H9 (cell line): ENCODE measurements at regions not wholly inside any gene's neighbourhood (a gene's known extent, or its start where the extent isn't known, plus 50 kb on each side); places are given as distances from the start of the nearest gene placed in this dataset.

ENCODE experiments used
- DNase-seq: peaks from one replicate; pipeline ENCODE4 v3.0.0-alpha.2; 2017
- H2AFZ ChIP-seq: one replicate; pipeline ENCODE4 v1.6.1; 2013; ENCODE audit warnings: mild to moderate bottlenecking, low read length, control low read depth, moderate library complexity
- H2AK5ac ChIP-seq: 2 replicates; pipeline ENCODE4 v1.6.1; 2013; ENCODE audit warnings: low read length, control low read depth, mixed read lengths; ENCODE audit not compliant: insufficient read length
- H2BK120ac ChIP-seq: one replicate; pipeline ENCODE4 v1.6.1; 2013; ENCODE audit warnings: low read depth, mild to moderate bottlenecking, low read length, control low read depth, inconsistent platforms; ENCODE audit not compliant: poor library complexity, severe bottlenecking
- H2BK12ac ChIP-seq: 2 replicates; pipeline ENCODE4 v1.6.1; 2013; ENCODE audit warnings: low read length, control low read depth, mixed read lengths, low read depth; ENCODE audit not compliant: insufficient read length
- H2BK15ac ChIP-seq: 2 replicates; pipeline ENCODE4 v1.6.1; 2013; ENCODE audit warnings: low read depth, low read length, control low read depth
- H2BK20ac ChIP-seq: one replicate; pipeline ENCODE4 v1.6.1; 2013; ENCODE audit warnings: low read depth, mild to moderate bottlenecking, low read length, control low read depth, inconsistent platforms; ENCODE audit not compliant: poor library complexity, severe bottlenecking
- H2BK5ac ChIP-seq: 2 replicates; pipeline ENCODE4 v1.6.1; 2013; ENCODE audit warnings: low read length, control low read depth, mixed read lengths; ENCODE audit not compliant: insufficient read length
- H3K14ac ChIP-seq: 2 replicates; pipeline ENCODE4 v1.6.1; 2013; ENCODE audit warnings: low read length, control low read depth; ENCODE audit not compliant: insufficient read depth
- H3K18ac ChIP-seq: 2 replicates; pipeline ENCODE4 v1.6.1; 2013; ENCODE audit warnings: low read depth, mild to moderate bottlenecking, mixed read lengths, low read length, control low read depth; ENCODE audit not compliant: insufficient read length
- H3K23ac ChIP-seq: 2 replicates; pipeline ENCODE4 v1.6.1; 2013; ENCODE audit warnings: low read length, control low read depth, mixed read lengths, low read depth; ENCODE audit not compliant: insufficient read length
- H3K23me2 ChIP-seq: 2 replicates; pipeline ENCODE4 v1.6.1; 2013; ENCODE audit warnings: low read depth, mild to moderate bottlenecking, mixed read lengths, low read length, control low read depth; ENCODE audit not compliant: insufficient read length, poor library complexity, severe bottlenecking
- H3K27ac ChIP-seq: 2 replicates; pipeline ENCODE4 v1.5.1; 2013; ENCODE audit warnings: low read length, control low read depth, mixed read lengths, low read depth; ENCODE audit not compliant: insufficient read length
- H3K27me3 ChIP-seq: 2 replicates; pipeline ENCODE4 v1.6.1; 2013; ENCODE audit warnings: low read length, control low read depth, inconsistent platforms; ENCODE audit not compliant: insufficient read depth
- H3K4ac ChIP-seq: 2 replicates; pipeline ENCODE4 v1.6.1; 2013; ENCODE audit warnings: low read depth, mild to moderate bottlenecking, control low read depth, inconsistent platforms, low read length, moderate library complexity
- H3K4me1 ChIP-seq: 2 replicates; pipeline ENCODE4 v1.6.1; 2013; ENCODE audit warnings: low read length, control low read depth, inconsistent platforms; ENCODE audit not compliant: insufficient read depth
- H3K4me2 ChIP-seq: 2 replicates; pipeline ENCODE4 v1.6.1; 2013; ENCODE audit warnings: low read length, control low read depth, mixed read lengths; ENCODE audit not compliant: insufficient read length, insufficient read depth
- H3K56ac ChIP-seq: 2 replicates; pipeline ENCODE4 v1.6.1; 2013; ENCODE audit warnings: low read depth, mild to moderate bottlenecking, mixed read lengths, low read length, control low read depth; ENCODE audit not compliant: insufficient read length
- H3K79me1 ChIP-seq: 2 replicates; pipeline ENCODE4 v1.6.1; 2013; ENCODE audit warnings: low read depth, mild to moderate bottlenecking, moderate library complexity, low read length, control low read depth, inconsistent platforms; ENCODE audit not compliant: insufficient read depth, poor library complexity, severe bottlenecking
- H3K79me2 ChIP-seq: 2 replicates; pipeline ENCODE4 v1.6.1; 2013; ENCODE audit warnings: low read length, control low read depth, inconsistent platforms; ENCODE audit not compliant: insufficient read depth
- H3K9ac ChIP-seq: 2 replicates; pipeline ENCODE4 v1.6.1; 2013; ENCODE audit warnings: low read length, control low read depth, mixed read lengths; ENCODE audit not compliant: insufficient read length; ENCODE audit errors: extremely low read depth
- H3K9me3 ChIP-seq: one replicate; pipeline ENCODE4 v1.6.1; 2013; ENCODE audit warnings: low read depth, low read length, inconsistent platforms; ENCODE audit not compliant: control insufficient read depth
- H3T11ph ChIP-seq: one replicate; pipeline ENCODE4 v1.6.1; 2013; ENCODE audit warnings: mild to moderate bottlenecking, low read length, control low read depth, inconsistent platforms
- H4K20me1 ChIP-seq: one replicate; pipeline ENCODE4 v1.6.1; 2013; ENCODE audit not compliant: control insufficient read depth, insufficient read length, insufficient read depth
- H4K5ac ChIP-seq: 2 replicates; pipeline ENCODE4 v1.6.1; 2013; ENCODE audit warnings: low read depth, mild to moderate bottlenecking, mixed read lengths, low read length, control low read depth; ENCODE audit not compliant: insufficient read length
- H4K8ac ChIP-seq: replicated peaks from 2 replicates; pipeline ENCODE4 v1.6.1; 2013; ENCODE audit warnings: low read length, control low read depth, mixed read lengths, low read depth; ENCODE audit not compliant: insufficient read length
- H4K91ac ChIP-seq: 2 replicates; pipeline ENCODE4 v1.6.1; 2013; ENCODE audit warnings: low read depth, mild to moderate bottlenecking, moderate library complexity, mixed read lengths, low read length, control low read depth; ENCODE audit not compliant: insufficient read length
- H3K27ac Mint-ChIP-seq, 3 experiments: 2 replicates in 2 of 3; 3 replicates in 1 of 3; pipeline ENCODE4 v1.8.0; 2020 to 2021; ENCODE audit warnings: mixed read lengths in 3 of 3, mild to moderate bottlenecking in 1 of 3, moderate library complexity in 1 of 3
- H3K27me3 Mint-ChIP-seq: 2 replicates; pipeline ENCODE4 v1.8.0; 2021; ENCODE audit warnings: low read depth, mild to moderate bottlenecking, moderate library complexity, mixed read lengths
- H3K36me3 Mint-ChIP-seq, 3 experiments: 2 replicates in 2 of 3; 3 replicates in 1 of 3; pipeline ENCODE4 v1.8.0; 2020 to 2021; ENCODE audit warnings: low read depth in 3 of 3, mixed read lengths in 3 of 3; ENCODE audit not compliant: insufficient read depth in 1 of 3
- H3K4me1 Mint-ChIP-seq, 2 experiments: 2 replicates each; pipeline ENCODE4 v1.8.0; 2020; ENCODE audit warnings: mixed read lengths in 2 of 2
- H3K4me3 Mint-ChIP-seq, 2 experiments: 2 replicates in 1 of 2; 3 replicates in 1 of 2; pipeline ENCODE4 v1.8.0; 2020 to 2021; ENCODE audit warnings: mild to moderate bottlenecking in 2 of 2, mixed read lengths in 2 of 2, moderate library complexity in 1 of 2
- H3K9me3 Mint-ChIP-seq, 2 experiments: 2 replicates in 1 of 2; 3 replicates in 1 of 2; pipeline ENCODE4 v1.8.0; 2020; ENCODE audit warnings: mild to moderate bottlenecking in 2 of 2, mixed read lengths in 2 of 2, moderate library complexity in 1 of 2
- CTCF ChIP-seq: fragments of 200-600 bp; sonication (generic); conservative IDR thresholded peaks from 3 replicates; pipeline ENCODE4 v1.8.0; 2021; ENCODE audit warnings: antibody characterized with exemption, mild to moderate bottlenecking
- WGBS: extraction: QIAGEN DNeasy Blood & Tissue Kit; methylation state at CpG from one replicate; pipeline ENCODE4 v1.1.7; 2013; ENCODE audit warnings: missing lambda C conversion rate, low lambda C conversion rate, mixed read lengths; ENCODE audit not compliant: insufficient read length; ENCODE audit errors: extremely low coverage; 5-methylcytosine and 5-hydroxymethylcytosine counted together

GRCh38 chr2:177078855-177079254, 133.7 kb upstream of the HNRNPA3 start:
- Histone ChIP-seq H3K27ac (no peak overlapping the region), H3K56ac (no peak overlapping the region), H3K23me2 (no peaks in the 10 kb centered on the region), H3K4me2 (no peak overlapping the region), H3K27me3 (no peaks in the 10 kb centered on the region), H2AFZ (no peak overlapping the region), H2BK120ac (no peak overlapping the region), H2BK20ac (no peak overlapping the region), H4K91ac (no peak overlapping the region), H3K23ac (no peak overlapping the region), H3K79me1 (no peaks in the 10 kb centered on the region), H2BK12ac (no peak overlapping the region), H4K20me1 (no peaks in the 10 kb centered on the region), H2AK5ac (no peak overlapping the region), H3K14ac (no peak overlapping the region), H2BK15ac (no peak overlapping the region), H3K9me3 (no peaks in the 10 kb centered on the region), H3K18ac (no peak overlapping the region), H4K5ac (no peak overlapping the region), H4K8ac (no peak overlapping the region), H3K4me1 (no peaks in the 10 kb centered on the region; the same call in 1 of the 2 replicates), H3K4ac (no peak overlapping the region), H2BK5ac (no peak overlapping the region), H3K9ac (no peak overlapping the region), H3K79me2 (no peaks in the 10 kb centered on the region), H3T11ph (no peak overlapping the region)
- Mint-ChIP-seq H3K36me3 (no peaks in the 10 kb centered on the region), H3K27me3 (no peaks in the 10 kb centered on the region; the same call in 1 of the 2 replicates), H3K4me1 (peaks cover 13 to 20% of the 10 kb centered on the region in 2 experiments), H3K27ac (no peak overlapping the region), H3K4me3 (no peak overlapping the region), H3K9me3 (no peaks in the 10 kb centered on the region)
- TF ChIP-seq CTCF: no peak
- no peak for DNase-seq
- no CpG with 5 or more reads among the region's 3 CpGs for WGBS
